Nephron (organoid): ENCODE measurements at regions not wholly inside any gene's neighbourhood (a gene's known extent, or its start where the extent isn't known, plus 50 kb on each side); places are given as distances from the start of the nearest gene placed in this dataset.

Experiments used
- H3K27ac Mint-ChIP-seq, 3 experiments: 2 replicates each; pipeline ENCODE4 v1.8.0; 2020; ENCODE audit warnings: mixed read lengths in 3 of 3, mild to moderate bottlenecking in 2 of 3, moderate library complexity in 1 of 3
- H3K27me3 Mint-ChIP-seq: 2 replicates; pipeline ENCODE4 v1.8.0; 2021; ENCODE audit warnings: low read depth, mild to moderate bottlenecking, moderate library complexity, mixed read lengths
- H3K36me3 Mint-ChIP-seq: 2 replicates; pipeline ENCODE4 v1.8.0; 2020; ENCODE audit warnings: low read depth, mixed read lengths
- H3K4me1 Mint-ChIP-seq: 2 replicates; pipeline ENCODE4 v1.8.0; 2020; ENCODE audit warnings: mixed read lengths
- H3K4me3 Mint-ChIP-seq, 3 experiments: 2 replicates each; pipeline ENCODE4 v1.8.0; 2020; ENCODE audit warnings: mild to moderate bottlenecking in 3 of 3, mixed read lengths in 3 of 3, moderate library complexity in 2 of 3
- H3K9me3 Mint-ChIP-seq: 2 replicates; pipeline ENCODE4 v1.8.0; 2020; ENCODE audit warnings: mixed read lengths
- TF ChIP-seq, protein P1 (sequence below), 3 experiments: fragments of 200-600 bp; sonication (generic); IDR thresholded peaks; one replicate each; pipeline ENCODE4 v1.5.0; 2021; ENCODE audit warnings: antibody characterized with exemption in 3 of 3; ENCODE audit not compliant: unreplicated experiment in 3 of 3

DNA sequence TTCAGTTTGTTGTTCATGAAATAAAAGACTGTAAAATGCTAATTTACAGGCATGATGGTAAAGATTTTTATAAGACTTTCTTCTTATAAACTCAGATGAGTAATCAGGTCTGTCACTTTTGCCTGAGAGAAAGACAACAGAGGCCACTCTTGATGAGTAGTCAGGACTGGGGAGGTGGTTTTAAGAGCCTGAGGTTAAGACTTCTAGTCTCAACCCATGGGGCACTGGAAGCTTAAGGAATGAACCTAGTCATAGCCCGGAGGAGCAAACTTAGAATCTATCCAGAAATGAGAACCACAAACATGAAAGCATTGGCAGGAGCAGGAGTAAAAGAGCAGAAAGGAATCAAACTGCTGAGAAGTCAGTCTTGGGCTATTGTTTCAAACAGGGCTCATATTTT is 846.3 kb upstream of the ARPP21 start:
- TF ChIP-seq, protein P1, sequence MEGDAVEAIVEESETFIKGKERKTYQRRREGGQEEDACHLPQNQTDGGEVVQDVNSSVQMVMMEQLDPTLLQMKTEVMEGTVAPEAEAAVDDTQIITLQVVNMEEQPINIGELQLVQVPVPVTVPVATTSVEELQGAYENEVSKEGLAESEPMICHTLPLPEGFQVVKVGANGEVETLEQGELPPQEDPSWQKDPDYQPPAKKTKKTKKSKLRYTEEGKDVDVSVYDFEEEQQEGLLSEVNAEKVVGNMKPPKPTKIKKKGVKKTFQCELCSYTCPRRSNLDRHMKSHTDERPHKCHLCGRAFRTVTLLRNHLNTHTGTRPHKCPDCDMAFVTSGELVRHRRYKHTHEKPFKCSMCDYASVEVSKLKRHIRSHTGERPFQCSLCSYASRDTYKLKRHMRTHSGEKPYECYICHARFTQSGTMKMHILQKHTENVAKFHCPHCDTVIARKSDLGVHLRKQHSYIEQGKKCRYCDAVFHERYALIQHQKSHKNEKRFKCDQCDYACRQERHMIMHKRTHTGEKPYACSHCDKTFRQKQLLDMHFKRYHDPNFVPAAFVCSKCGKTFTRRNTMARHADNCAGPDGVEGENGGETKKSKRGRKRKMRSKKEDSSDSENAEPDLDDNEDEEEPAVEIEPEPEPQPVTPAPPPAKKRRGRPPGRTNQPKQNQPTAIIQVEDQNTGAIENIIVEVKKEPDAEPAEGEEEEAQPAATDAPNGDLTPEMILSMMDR (IDR thresholded peaks at IDR 0.05; ENCODE audit: unreplicated experiment in 3 of 3) = no peak
- Mint-ChIP-seq H3K27ac (peak overlapping the region in 2 of 3 experiments; percentile 12 to 23), H3K4me3 (no peak overlapping the region), H3K36me3 (no peaks in the 10 kb centered on the region), H3K27me3 (no peaks in the 10 kb centered on the region), H3K9me3 (no peaks in the 10 kb centered on the region), H3K4me1 (peaks cover 15% of the 10 kb centered on the region)

DNA sequence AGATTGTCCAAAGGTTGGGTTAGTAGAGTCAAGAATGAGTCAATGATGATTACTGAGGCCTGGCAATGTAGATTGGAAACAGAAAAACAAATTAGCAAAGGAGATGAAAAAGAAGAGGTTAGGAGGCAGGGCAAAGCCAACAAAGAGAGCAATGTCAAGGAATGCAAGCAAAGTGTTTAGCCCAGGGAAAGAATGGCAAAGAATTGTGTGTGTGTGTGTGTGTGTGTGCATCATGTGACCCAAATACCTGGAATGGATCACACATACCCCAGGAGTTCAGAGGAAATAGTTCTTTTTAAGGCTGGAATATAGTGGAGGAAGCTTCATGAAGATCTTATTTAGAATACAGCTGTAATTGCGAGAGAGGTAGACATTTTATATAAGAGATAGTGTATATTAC is 831.7 kb upstream of the ARPP21 start:
- Mint-ChIP-seq H3K27me3 (no peaks in the 10 kb centered on the region), H3K36me3 (no peaks in the 10 kb centered on the region), H3K27ac (no peak overlapping the region), H3K9me3 (no peaks in the 10 kb centered on the region), H3K4me3 (no peak overlapping the region), H3K4me1 (no peaks in the 10 kb centered on the region)
- TF ChIP-seq, protein P1 (IDR thresholded peaks at IDR 0.05; ENCODE audit: unreplicated experiment in 3 of 3) = no peak

DNA sequence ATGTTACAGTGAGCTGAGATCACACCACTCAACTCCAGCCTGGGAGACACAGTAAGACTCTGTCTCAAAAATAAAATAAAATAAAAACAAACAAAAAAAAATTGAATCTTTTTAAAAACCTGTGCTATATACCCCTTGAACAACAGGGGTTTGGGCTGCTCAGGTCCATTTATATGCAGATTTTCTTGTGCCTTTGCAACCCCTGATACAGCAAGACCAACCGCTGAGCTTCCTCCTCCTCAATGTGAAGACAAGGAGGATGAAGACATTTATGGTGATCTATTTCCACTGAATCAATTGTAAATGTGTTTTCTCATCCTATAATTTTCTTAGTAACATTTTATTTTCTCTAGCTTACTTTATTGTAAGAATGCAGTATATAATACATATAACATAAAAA is 831.0 kb upstream of the ARPP21 start:
- Mint-ChIP-seq H3K9me3 (no peaks in the 10 kb centered on the region), H3K4me3 (no peak overlapping the region), H3K36me3 (no peaks in the 10 kb centered on the region), H3K27ac (no peak overlapping the region), H3K4me1 (no peaks in the 10 kb centered on the region), H3K27me3 (no peaks in the 10 kb centered on the region)
- TF ChIP-seq, protein P1 (IDR thresholded peaks at IDR 0.05; ENCODE audit: unreplicated experiment in 3 of 3) = no peak

DNA sequence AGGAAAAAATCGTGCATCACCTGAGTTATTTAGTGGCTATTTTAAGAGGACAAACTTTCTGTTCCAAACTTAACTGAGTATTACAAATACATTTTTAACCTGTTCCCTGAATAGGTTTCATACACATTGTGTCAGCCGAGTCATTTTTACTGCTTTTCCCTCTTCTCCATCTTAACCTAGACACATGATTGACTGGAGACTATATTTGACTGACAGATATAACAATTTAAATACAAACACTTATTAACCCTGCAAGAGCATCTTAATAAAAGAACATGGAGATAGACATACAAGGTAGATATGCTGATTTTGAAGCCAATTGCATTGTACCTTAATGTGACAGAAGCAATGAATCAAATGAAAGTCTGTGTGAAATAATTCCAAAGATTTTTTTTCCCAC is 810.5 kb upstream of the ARPP21 start:
- Mint-ChIP-seq H3K4me1 (no peaks in the 10 kb centered on the region), H3K27ac (no peak overlapping the region), H3K9me3 (peaks cover 5% of the 10 kb centered on the region), H3K4me3 (no peak overlapping the region), H3K36me3 (no peaks in the 10 kb centered on the region), H3K27me3 (no peaks in the 10 kb centered on the region)
- TF ChIP-seq, protein P1 (IDR thresholded peaks at IDR 0.05; ENCODE audit: unreplicated experiment in 3 of 3) = no peak

DNA sequence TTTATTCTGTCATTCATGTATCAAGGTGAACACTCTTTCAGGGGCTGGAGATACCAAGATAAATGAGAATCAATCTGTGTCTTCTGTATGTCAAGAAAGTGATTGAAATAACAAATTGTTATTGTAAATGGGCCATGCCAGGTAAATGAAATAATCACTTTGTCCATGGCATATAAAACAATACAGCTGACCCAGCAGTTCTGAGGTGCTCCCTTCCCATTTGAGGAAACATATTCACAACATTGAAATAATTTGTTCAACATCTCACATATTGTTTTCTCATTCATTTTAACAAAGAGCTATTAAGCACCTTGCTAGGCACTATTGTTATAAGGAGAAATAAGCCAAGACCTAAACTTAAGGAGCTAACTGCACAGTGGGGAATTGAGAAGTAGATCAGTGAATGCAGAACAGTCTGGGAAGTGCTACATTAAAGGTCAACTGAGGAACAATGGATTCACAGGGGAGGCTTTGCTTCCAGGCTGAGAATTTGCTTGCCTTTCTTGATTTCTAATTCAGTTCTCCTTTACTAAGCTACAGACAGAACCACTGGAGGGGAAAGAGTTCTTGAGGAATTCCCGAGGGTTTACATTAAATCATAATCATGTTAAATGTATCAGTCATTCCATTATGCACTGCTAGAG is 806.3 kb upstream of the ARPP21 start:
- Mint-ChIP-seq H3K4me3 (no peak overlapping the region), H3K27ac (no peak overlapping the region), H3K27me3 (no peaks in the 10 kb centered on the region), H3K9me3 (no peaks in the 10 kb centered on the region), H3K36me3 (no peaks in the 10 kb centered on the region), H3K4me1 (no peaks in the 10 kb centered on the region)
- TF ChIP-seq, protein P1 (IDR thresholded peaks at IDR 0.05; ENCODE audit: unreplicated experiment in 3 of 3) = no peak
